ENCODE measurements at regions not wholly inside any gene's neighbourhood (a gene's known extent, or its start where the extent isn't known, plus 50 kb on each side); places are given as distances from the start of the nearest gene placed in this dataset.

GRCh38 chr5:99765011-99765410, 770.2 kb upstream of the FAM174A start:
- TF ChIP-seq, protein P1, sequence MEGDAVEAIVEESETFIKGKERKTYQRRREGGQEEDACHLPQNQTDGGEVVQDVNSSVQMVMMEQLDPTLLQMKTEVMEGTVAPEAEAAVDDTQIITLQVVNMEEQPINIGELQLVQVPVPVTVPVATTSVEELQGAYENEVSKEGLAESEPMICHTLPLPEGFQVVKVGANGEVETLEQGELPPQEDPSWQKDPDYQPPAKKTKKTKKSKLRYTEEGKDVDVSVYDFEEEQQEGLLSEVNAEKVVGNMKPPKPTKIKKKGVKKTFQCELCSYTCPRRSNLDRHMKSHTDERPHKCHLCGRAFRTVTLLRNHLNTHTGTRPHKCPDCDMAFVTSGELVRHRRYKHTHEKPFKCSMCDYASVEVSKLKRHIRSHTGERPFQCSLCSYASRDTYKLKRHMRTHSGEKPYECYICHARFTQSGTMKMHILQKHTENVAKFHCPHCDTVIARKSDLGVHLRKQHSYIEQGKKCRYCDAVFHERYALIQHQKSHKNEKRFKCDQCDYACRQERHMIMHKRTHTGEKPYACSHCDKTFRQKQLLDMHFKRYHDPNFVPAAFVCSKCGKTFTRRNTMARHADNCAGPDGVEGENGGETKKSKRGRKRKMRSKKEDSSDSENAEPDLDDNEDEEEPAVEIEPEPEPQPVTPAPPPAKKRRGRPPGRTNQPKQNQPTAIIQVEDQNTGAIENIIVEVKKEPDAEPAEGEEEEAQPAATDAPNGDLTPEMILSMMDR (IDR thresholded peaks at IDR 0.05; ENCODE audit: low read depth, low read length, poor library complexity, severe bottlenecking), result no peak
- TF ChIP-seq EZH2phosphoT487 (IDR thresholded peaks at IDR 0.05; ENCODE audit: borderline replicate concordance, low read length), result no peak
